IPS DF 6.9 (cell line): ENCODE measurements at regions not wholly inside any gene's neighbourhood (a gene's known extent, or its start where the extent isn't known, plus 50 kb on each side); places are given as distances from the start of the nearest gene placed in this dataset.
"Not testable (repeated sequence)": the region's sequence is repeated elsewhere in the genome, so short reads cannot be mapped to it uniquely, and the experiment has no call there.

Experiments used
- DNase-seq: peaks from one replicate; pipeline ENCODE4 v3.0.0-alpha.2; 2013; ENCODE audit warnings: low read depth, low spot score
- H3K27ac ChIP-seq: one replicate; pipeline ENCODE4 v1.5.1; 2013; ENCODE audit warnings: low read length, control low read depth
- H3K27me3 ChIP-seq: 2 replicates; pipeline ENCODE4 v1.6.1; 2013; ENCODE audit warnings: mild to moderate bottlenecking, low read length; ENCODE audit not compliant: control insufficient read depth, insufficient read depth
- H3K36me3 ChIP-seq: 2 replicates; pipeline ENCODE4 v1.6.1; 2013; ENCODE audit warnings: low read length; ENCODE audit not compliant: control insufficient read depth, insufficient read depth
- H3K4me1 ChIP-seq: 2 replicates; pipeline ENCODE4 v1.6.1; 2013; ENCODE audit warnings: low read length; ENCODE audit not compliant: control insufficient read depth, insufficient read depth
- H3K4me3 ChIP-seq: 2 replicates; pipeline ENCODE4 v1.5.1; 2013; ENCODE audit warnings: mild to moderate bottlenecking, low read length
- H3K9me3 ChIP-seq: 2 replicates; pipeline ENCODE4 v1.6.1; 2013; ENCODE audit warnings: low read length, inconsistent platforms; ENCODE audit not compliant: control insufficient read depth, insufficient read depth
- WGBS: extraction: QIAGEN DNeasy Blood & Tissue Kit; methylation state at CpG from one replicate; pipeline ENCODE4 v1.1.7; 2013; ENCODE audit warnings: mixed read lengths, missing lambda C conversion rate; ENCODE audit not compliant: insufficient read length, insufficient coverage; 5-methylcytosine and 5-hydroxymethylcytosine counted together

GRCh38 chr11:37881741-37882140 is 1283.7 kb upstream of the RAG2 start:
- no CpG with 5 or more reads among the region's 3 CpGs for WGBS
- H3K4me3 ChIP-seq, result no peak overlapping the region
- no peaks in the 10 kb centered on the region for H3K27me3 ChIP-seq
- H3K9me3 ChIP-seq, result no peaks in the 10 kb centered on the region
- H3K4me1 ChIP-seq, result no peaks in the 10 kb centered on the region
- no peak overlapping the region for H3K27ac ChIP-seq
- no peaks in the 10 kb centered on the region for H3K36me3 ChIP-seq
- no peak for DNase-seq

GRCh38 chr11:37861671-37862070 is 1263.6 kb upstream of the RAG2 start:
- WGBS, result no CpG with 5 or more reads among the region's 1 CpG
- no peaks in the 10 kb centered on the region for H3K27me3 ChIP-seq
- H3K4me3 ChIP-seq, result no peak overlapping the region
- H3K36me3 ChIP-seq, result no peaks in the 10 kb centered on the region
- H3K9me3 ChIP-seq, result no peaks in the 10 kb centered on the region
- no peak for DNase-seq
- no peak overlapping the region for H3K27ac ChIP-seq
- H3K4me1 ChIP-seq, result no peaks in the 10 kb centered on the region

- DNase-seq, H3K4me1 ChIP-seq, H3K36me3 ChIP-seq, H3K9me3 ChIP-seq, H3K27ac ChIP-seq, H3K4me3 ChIP-seq, H3K27me3 ChIP-seq: not testable (repeated sequence)
- no CpG with 5 or more reads among the region's 7 CpGs for WGBS
Observed at GRCh38 chr11:37858806-37859537, 1260.9 kb upstream of the RAG2 start.

- H3K4me3 ChIP-seq, result no peak overlapping the region
- no peaks in the 10 kb centered on the region for H3K27me3 ChIP-seq
- WGBS, result no CpG with 5 or more reads among the region's 1 CpG
- H3K27ac ChIP-seq, result no peak overlapping the region
- no peak for DNase-seq
- H3K36me3 ChIP-seq, result no peaks in the 10 kb centered on the region
- H3K4me1 ChIP-seq, result no peaks in the 10 kb centered on the region
- H3K9me3 ChIP-seq, result no peaks in the 10 kb centered on the region
Observed at GRCh38 chr11:37858398-37858797, 1260.4 kb upstream of the RAG2 start.

- no peak for DNase-seq
- Histone ChIP-seq H3K36me3 (no peaks in the 10 kb centered on the region), H3K9me3 (no peaks in the 10 kb centered on the region), H3K27me3 (no peaks in the 10 kb centered on the region), H3K27ac (no peak overlapping the region), H3K4me1 (no peaks in the 10 kb centered on the region), H3K4me3 (no peak overlapping the region)
- WGBS, result no CpG with 5 or more reads among the region's 4 CpGs
Observed at GRCh38 chr11:37857726-37858125, 1259.7 kb upstream of the RAG2 start.

- Histone ChIP-seq H3K27me3 (no peaks in the 10 kb centered on the region), H3K27ac (no peak overlapping the region), H3K4me1 (no peaks in the 10 kb centered on the region), H3K36me3 (no peaks in the 10 kb centered on the region), H3K4me3 (no peak overlapping the region), H3K9me3 (no peaks in the 10 kb centered on the region)
- DNase-seq, result no peak
- WGBS, result no CpG with 5 or more reads among the region's 1 CpG
Observed at GRCh38 chr11:37849706-37850105, 1251.7 kb upstream of the RAG2 start.

- Histone ChIP-seq H3K9me3 (no peaks in the 10 kb centered on the region), H3K27ac (no peak overlapping the region), H3K27me3 (no peaks in the 10 kb centered on the region), H3K36me3 (no peaks in the 10 kb centered on the region), H3K4me1 (no peaks in the 10 kb centered on the region), H3K4me3 (no peak overlapping the region)
- WGBS, result 100% methylated on average over 1 of the region's 2 CpGs
- DNase-seq, result no peak
Observed at GRCh38 chr11:37843603-37844002, 1245.6 kb upstream of the RAG2 start.

GRCh38 chr11:37841016-37841415 is 1243.0 kb upstream of the RAG2 start:
- Histone ChIP-seq H3K4me1 (no peaks in the 10 kb centered on the region), H3K27ac (no peak overlapping the region), H3K9me3 (no peaks in the 10 kb centered on the region), H3K36me3 (no peaks in the 10 kb centered on the region), H3K27me3 (no peaks in the 10 kb centered on the region), H3K4me3 (no peak overlapping the region)
- no peak for DNase-seq
- WGBS, result no CpG with 5 or more reads among the region's 2 CpGs

GRCh38 chr11:37840345-37840744 is 1242.3 kb upstream of the RAG2 start:
- H3K27ac ChIP-seq, H3K4me1 ChIP-seq, H3K4me3 ChIP-seq, H3K9me3 ChIP-seq, H3K36me3 ChIP-seq, H3K27me3 ChIP-seq, DNase-seq: not testable (repeated sequence)
- no CpG with 5 or more reads among the region's 2 CpGs for WGBS

- no peak for DNase-seq
- H3K4me3 ChIP-seq, result no peak overlapping the region
- H3K27me3 ChIP-seq, result no peaks in the 10 kb centered on the region
- no peaks in the 10 kb centered on the region for H3K36me3 ChIP-seq
- no peaks in the 10 kb centered on the region for H3K9me3 ChIP-seq
- H3K4me1 ChIP-seq, result no peaks in the 10 kb centered on the region
- no peak overlapping the region for H3K27ac ChIP-seq
- no CpG with 5 or more reads among the region's 4 CpGs for WGBS
Observed at GRCh38 chr11:37830529-37830928, 1232.5 kb upstream of the RAG2 start.

- Histone ChIP-seq H3K4me3 (no peak overlapping the region), H3K36me3 (no peaks in the 10 kb centered on the region), H3K4me1 (no peaks in the 10 kb centered on the region), H3K9me3 (no peaks in the 10 kb centered on the region), H3K27me3 (no peaks in the 10 kb centered on the region), H3K27ac (no peak overlapping the region)
- no CpG with 5 or more reads among the region's 11 CpGs for WGBS
- DNase-seq, result no peak
Observed at GRCh38 chr11:37817727-37818270, 1219.8 kb upstream of the RAG2 start.
